ENCODE measurements at regions not wholly inside any gene's neighbourhood (a gene's known extent, or its start where the extent isn't known, plus 50 kb on each side); places are given as distances from the start of the nearest gene placed in this dataset.
"Not testable (repeated sequence)": the region's sequence is repeated elsewhere in the genome, so short reads cannot be mapped to it uniquely, and the experiment has no call there.

DNA sequence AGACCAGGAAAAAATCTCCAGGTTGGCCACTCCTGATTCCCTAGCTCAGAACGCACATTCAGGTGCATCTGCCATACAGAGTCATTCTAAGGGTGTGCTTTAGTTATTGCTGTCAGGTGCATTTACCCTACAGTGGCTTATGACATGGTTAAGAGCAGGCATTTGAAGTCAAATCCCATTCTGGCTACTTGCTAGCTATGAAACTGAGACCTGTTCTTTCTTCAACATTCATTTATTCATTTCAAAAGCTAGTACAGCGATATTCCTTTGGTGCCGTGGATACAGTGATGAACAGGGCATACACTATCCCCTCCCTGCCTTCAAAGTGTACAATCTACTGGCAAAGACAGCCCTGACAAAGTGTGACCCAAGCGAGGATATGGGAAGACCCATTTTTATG lies 508.3 kb downstream of the NPIPA7 start:
- DNase-seq = no peak

DNA sequence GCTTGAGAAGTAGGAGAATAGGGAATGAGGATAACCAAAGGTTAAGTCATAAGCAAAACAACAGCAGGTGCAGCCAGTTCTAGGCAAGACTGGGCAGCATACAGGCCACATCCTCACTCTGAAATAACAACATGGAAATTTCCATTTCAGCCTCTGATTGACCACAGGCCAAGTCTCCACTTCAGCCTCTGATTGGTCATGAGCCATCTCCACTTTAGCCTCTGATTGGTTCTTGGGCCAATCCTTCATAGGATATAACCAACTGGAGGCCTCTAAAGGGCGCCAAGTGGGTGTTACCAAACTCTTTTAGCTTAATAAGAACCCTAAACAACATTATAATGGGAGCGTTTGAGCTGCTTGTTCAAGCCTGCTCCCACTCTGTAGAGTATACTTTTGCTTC lies 512.0 kb downstream of the NPIPA7 start:
- no peak for DNase-seq

DNA sequence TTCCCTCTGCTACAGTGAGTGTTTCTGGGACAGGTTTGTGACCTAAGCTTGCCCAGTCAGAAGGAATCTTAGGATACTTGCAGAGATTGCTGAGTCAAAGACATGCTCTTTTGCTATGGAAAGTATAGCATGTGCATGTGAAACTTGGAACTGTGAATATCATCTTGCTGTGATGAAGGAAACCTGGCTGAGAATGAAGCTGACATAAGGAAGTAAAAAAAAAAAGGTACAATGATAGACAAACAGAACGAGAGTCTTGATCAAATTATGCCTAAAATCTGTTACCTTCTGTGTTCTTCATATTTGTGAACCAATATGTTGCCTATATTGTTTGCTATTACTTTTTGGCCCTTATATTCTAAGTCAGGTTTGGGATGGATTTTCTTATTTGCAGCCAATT lies 525.7 kb downstream of the NPIPA7 start:
- no peak for DNase-seq

DNA sequence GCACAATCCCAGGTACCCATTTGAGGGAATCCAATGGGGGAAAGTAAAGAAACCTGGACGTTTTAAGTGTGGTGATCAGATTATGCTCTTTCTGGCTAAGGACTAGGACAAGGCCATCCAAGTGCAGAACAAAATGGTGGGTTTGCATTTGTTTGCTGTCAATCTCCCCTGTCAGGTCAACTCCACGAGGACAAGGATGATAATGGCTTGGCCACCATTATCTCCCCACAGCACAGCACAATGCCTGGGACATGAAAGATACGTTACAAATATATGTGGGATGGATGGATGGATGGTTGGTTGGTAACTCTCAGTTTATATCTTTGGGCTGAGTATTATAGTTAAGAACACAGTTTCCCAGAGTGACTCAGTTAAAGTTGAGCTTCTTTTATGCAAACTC lies 526.9 kb downstream of the NPIPA7 start:
- no peak for DNase-seq

DNA sequence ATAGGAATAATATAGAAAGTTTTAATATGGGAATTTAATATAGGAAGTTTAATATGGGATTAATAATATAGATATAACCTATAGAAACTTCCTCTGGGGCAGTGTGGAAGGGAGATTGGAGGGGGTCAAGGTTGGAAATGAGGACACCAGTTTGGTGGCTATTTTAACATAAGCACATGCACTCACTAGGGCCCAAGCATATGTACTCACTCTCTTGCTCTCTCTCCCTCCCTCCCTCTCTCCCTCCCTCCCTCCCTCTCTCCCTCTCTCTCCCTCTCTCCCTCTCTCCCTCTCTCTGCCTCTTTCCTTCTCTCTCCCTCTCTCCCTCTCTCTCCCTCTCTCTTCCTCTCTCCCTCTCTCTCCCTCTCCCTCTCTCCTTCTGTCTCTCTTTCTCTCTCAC lies 528.1 kb downstream of the NPIPA7 start:
- no peak for DNase-seq

DNA sequence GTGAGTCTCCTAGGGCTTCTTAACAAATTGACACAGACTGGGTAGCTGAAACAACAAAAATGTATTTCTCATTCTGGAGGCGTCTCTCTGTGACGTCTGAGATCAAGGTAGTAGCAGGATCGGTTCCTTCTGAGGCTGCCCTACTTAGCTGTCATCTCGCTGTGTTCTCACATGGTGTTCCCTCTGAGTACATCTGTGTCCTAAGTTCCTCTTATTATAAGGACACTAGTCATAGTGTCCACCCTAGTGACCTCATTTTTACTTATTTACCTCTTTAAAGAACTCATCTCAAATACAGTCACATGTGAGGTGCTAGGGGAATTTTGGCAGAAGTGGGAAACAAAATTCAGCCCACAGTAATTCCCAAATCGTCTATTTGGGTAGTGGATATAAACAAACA lies 529.1 kb downstream of the NPIPA7 start:
- no peak for DNase-seq

DNA sequence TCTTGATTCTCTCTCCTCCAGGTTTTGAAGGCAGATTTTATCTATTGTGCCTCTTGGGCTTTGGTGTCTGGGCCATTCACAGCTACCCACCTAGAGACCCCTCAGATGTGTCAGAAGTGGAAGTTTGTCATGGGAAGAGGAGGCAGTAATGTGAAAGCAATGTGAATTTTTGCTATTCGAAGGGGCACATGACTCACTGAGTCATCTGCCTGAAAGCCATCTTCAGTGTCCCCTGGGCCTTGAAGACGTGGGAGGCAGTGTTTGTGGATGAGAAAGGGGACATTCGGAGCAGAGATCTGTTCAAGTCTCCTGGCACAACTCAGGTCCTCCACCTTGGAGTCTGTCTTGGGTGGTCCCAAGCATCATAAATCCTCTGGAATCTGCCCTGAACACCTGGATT lies 530.2 kb downstream of the NPIPA7 start:
- DNase-seq = no peak

DNA sequence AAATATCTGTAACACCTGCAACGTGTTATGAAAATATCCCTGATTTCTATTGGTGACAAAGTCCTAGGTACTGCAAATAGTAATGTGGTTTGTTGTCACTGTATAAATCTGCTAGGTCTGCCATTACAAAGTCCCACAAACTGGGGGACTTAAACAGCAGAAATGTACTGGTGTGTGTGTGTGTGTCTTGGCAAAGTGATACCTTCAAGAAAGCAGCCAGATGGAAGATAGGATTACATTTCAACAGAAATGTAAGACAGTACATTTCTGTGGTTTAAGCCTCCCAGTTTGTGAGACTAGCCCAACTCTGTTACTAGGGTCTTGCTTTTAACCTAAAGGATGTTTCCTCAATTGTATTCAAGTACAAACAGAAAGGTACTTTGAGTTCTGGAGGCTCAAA lies 531.7 kb downstream of the NPIPA7 start:
- no peak for DNase-seq

DNA sequence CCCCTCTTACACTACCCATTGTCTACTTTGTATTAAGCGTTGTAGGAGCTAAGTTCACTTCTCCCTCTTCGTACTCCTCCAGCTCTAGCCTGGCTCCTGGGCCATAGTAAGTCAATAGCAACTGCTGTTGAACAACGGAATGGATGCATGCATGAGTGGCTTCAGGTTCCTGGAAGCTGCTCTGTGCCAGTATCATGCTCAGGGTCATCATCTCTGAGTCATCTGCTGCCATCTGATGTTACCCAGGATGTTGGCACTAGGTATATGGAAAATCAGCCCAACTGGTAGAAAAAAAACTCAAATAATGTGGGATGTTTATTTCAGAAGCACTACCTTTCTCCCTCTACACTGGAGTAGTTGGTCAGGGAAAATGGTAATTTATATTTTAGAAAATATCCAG lies 536.8 kb downstream of the NPIPA7 start:
- DNase-seq = no peak

DNA sequence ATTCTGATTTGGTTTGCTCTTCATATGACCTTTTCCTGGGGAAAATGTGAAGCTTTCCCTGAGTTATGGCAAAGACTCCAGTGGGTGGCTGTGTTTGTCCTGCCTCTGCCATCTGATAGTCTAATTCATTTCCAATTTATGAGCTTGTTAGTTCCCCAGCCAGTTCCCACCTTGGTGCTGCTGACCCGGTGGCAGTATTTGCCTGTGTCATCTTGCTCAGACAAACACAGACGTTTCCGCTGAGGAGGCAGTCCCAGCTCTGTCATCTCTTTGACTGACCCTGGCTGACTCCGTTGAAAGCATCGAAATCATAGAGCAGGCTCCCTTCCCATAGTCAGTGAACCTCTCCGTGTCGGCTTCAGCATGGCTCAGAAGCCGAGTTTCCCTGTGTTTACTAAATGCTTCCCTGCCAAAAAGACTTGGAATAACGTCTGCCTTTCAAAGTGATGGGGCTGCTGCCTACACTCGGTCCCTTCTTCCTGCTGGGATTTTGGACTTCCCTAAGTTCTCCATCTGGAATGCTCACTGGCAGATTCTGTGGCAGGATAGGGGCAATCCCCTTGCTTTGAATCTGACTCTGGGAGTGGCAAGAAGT lies 538.3 kb downstream of the NPIPA7 start:
- DNase-seq = no peak

DNA sequence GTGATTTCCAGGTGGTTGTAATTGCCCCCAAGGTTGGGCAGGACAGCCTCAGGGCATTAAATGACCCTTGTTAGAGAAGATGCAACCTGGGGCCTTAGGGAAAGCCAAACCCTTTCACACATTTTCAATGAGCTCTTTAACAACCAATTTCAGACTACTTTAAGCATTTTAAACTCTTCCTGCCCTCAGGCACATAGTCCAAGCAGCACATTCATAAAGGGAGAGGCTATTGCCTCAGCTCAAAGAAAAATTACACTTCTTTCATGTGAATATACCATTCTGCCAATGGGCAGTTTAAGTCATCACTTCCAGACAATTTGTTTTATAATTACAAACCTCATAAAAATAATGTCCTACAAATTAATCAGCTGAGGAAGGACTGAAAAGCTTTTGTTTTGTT lies 544.5 kb downstream of the NPIPA7 start:
- DNase-seq = no peak

DNA sequence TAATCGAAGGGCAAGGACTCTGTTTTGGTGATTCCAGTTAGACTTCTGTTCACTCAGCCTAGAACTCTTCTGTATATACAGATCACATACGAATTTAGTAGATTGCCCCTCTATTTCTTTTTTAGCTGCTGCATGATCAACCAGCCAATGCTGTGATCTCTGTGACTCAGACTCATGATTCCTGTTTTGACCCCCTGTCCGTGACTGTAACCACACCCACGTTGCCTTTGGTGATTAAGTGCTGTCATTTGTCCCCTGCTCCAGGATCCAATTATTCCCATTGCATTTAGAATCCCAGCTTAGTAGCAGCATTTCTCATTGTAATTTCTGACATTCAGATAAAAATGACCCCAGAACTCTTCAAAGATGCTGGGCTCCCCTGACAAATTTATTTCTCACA lies 545.7 kb downstream of the NPIPA7 start:
- no peak for DNase-seq

DNA sequence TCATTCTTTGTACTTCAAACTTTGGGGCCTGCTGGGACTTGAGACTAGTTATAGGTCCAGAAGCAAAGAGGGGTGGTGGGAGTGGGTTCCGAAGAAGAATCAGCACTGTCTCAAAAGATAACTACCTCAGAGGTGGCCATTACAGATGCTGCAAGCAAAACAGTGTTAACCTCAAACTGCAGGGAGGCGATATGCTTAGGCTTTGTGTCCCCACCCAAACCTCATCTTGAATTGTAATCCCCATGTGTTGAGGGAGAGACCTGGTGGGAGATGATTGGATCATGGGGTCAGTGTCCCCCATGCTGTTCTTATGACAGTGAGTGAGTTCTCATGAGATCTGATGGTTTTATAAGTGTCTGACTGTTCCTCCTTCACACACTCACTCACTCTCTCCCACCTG lies 545.3 kb downstream of the XYLT1 start:
- DNase-seq = no peak

DNA sequence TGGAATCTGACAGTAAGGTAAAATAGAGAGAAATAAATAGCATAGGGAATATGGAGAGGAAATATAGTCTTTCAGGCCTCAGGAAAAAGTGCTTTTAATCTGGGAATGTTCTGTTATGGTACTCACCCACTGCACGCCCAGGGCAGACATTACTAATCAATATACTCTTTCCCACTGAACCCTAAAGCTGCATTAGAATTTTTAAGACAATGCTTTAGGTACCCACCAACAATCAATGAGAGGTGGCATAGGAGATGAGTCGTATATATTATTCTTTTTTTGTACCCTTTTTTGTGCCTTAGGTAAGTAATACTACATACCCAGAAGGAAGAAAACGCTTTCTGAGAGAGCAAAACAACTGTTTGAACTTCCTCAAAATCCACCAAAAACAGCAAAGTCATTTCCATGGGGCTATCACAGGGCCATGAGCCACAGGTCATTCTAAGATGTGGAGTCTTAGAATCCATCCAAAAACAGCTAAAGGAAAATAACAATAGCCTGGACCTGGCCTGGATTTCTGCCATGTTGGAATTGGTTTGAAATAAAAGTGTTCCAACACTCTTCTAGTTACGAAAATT lies 542.1 kb downstream of the XYLT1 start:
- no peak for DNase-seq

DNA sequence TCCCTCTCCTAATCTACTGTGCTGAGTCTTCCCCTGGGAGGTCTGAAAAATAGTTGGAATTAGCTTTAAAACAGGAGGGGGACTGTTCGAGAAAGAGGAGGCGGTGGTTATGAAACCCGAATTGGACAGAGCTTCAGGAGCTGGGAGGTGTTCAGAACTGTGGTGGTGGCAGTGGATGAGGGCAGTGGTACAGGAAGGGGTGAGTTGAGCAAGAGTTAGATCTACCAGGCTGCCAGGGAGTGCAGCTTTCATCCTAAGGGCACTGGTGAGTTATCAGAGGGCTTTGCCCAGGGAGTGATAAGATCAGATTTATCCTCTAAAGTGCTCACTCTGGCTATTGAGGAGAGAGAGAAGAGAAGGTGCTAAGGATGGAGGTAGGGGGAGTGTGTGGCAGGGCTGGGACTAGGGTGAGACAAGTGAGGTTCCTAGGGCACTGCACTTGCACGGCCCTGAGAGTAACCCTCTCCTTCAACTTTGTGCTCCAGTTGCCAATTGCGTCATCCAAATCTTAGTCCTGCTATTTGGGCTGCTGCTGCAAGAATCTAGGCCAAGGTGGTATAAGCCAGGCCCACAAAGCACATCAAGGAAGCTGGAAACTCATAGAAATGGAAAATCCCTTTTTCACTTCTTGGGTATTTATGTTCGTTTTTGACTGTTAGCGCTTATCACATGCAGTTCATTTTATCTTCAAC lies 540.3 kb downstream of the XYLT1 start:
- DNase-seq = no peak

DNA sequence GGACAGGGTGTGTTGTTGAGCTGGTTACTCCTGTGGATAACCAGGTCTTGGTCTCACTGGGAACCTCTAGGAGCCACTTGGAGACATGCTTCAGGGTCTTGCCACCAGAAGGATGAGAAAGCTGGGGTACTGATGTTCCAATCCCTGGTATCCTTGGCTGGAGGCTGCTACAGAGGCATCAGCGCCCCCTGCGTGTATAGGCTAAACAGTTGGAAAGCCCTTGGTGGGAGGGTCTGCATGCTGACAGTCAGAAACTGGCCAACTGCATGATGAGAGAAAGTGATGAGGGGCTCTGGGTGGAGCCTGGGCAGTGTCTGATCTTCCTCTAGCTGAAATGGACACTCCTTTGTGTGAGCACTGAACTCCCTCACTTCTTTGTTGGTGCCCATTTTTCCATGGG lies 536.9 kb downstream of the XYLT1 start:
- DNase-seq = no peak

DNA sequence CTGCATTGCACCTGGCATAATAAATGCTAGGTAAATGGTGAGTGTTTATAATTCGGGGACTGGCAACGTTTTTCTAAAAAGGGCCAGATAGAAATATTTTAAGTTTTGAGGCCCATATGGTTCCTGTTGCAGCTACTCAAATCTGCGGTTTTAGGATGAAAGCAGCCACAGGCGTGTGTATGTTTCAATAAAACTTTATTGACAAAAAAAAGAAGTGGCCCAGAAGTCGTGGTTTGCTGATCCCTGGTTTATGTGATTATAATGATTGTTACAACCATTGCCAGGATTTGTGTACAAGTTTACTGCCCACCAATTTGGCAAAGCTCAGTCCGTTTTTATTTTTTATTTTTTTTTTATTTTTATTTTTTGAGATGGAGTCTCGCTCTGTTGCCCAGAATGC lies 536.1 kb downstream of the XYLT1 start:
- no peak for DNase-seq

DNA sequence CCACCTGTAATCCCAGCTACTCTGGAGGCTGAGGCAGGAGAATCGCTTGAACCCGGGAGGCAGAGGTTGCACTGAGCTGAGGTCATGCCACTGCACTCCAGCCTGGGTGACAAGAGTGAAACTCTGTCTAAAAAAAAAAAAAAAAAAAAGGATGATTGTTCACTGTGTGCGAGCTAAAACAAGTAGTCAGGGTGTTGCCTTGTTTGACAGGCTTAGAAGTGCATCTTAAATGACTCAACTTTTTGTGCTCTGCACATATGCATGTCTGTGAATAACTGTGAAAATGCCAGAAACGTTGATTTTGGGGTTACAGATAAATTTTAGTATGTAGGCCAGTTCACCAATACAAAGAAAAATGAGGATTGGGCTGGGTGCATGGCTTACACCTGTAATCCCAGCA lies 534.9 kb downstream of the XYLT1 start:
- not testable (repeated sequence) for DNase-seq

DNA sequence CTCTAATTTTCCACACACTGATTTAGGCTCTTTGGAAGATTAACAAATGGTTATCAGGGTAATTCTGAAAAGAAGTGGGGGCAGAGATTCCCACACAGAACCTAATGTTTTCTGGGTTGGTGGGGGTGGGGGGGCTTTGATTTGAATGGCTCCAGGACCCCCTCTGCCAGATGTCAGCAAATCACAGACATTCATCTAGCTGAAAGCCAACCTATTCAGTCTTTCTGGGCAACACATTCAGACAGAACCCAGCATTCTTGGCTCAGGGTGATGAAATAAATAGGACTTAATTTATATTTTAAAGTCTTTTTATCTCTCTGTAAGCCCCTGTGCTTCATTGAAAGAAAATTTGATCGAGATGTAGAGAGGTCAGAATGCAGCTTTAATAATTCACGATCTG lies 533.2 kb downstream of the XYLT1 start:
- no peak for DNase-seq

DNA sequence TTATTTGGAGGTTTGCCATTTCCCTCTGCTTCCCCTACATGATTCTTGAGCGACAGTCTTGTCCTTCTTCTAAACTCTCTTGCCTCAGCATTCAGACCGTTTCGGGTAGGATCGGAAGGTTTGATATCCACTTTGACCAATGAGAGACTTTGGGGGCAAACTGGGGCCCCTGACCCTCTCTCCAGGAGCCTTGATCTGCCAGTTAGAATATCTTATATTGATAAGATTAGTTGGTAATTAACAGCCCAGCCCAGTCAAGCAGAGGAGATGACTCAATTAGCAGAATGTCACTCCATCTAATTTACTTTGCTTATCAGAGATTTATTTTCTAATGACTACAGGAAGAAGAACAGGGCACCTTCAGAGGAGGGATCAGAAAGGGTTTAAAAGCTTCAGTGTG lies 532.8 kb downstream of the XYLT1 start:
- DNase-seq = no peak

DNA sequence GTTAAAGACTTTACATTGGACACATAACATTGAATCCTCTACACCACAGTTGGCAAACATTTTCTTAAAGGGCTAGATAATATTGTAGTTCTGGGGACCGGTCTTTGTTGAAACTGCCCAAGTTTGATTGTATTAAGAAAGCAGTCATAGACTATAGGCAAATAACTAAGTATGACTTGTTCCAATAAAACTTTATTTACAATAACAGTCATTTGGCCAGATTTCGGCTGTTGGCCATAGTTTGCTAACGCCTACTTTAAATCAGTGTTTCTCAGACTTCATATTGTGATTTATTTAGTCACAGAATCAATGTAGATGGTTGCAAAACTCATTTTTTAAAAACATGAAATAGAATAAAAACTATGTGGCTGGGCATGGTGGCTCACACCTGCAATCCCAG lies 531.8 kb downstream of the XYLT1 start:
- DNase-seq = no peak

DNA sequence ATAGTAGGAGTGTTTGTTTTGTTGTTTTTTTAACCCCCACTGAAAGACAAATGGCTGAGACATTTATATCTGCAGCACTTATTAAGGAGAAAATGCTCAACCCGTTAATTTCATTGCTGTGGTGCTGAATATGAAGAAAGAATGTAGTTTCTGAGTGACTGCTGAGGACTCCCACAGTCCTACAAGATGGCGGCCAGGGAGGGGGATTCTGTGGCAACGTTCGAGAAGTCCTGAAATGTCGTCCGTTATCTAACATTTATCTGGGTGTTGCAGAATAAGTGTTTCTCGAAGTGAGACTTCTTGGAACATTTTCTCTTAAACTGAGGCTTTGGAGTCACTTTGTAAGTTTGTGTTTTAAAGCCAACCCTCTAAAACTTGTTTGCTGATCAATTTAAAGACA lies 530.4 kb downstream of the XYLT1 start:
- no peak for DNase-seq

DNA sequence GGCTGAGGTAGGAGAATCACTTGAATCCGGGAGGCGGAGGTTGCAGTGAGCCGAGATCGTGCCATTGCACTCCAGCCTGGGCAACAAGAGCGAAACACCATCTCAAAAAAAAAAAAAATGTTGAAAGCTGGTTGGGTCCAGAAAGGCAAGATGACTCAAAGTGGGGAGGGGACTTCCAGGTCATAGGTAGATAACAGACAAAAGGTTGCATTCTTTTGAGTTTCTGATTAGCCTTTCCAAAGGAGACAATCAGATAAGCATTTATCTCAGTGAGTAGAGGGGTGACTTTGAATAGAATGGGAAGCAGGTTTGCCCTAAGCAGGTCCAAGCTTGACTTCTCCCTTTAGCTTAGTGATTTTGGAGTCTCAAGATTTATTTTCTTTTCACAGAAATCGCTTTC lies 527.9 kb downstream of the XYLT1 start:
- not testable (repeated sequence) for DNase-seq

DNA sequence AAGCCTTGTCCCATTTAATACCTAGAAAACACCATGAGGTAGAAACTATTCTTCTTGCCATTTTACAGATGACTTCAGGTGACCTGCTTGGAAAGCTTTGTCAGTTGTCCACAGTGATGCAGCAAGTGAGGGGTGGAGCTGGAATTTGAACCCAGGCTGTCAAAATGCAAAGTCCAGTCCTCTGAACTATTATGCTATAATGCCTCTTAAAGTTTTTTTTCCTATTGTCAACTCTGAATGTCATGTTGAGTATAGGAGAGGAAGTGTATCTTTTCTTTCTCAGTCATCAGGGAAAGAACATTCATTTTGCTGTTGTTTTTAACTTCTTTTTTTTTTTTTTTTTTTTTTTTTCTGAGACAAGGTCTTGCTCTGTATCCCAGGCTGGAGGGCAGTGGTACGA lies 525.6 kb downstream of the XYLT1 start:
- no peak for DNase-seq

DNA sequence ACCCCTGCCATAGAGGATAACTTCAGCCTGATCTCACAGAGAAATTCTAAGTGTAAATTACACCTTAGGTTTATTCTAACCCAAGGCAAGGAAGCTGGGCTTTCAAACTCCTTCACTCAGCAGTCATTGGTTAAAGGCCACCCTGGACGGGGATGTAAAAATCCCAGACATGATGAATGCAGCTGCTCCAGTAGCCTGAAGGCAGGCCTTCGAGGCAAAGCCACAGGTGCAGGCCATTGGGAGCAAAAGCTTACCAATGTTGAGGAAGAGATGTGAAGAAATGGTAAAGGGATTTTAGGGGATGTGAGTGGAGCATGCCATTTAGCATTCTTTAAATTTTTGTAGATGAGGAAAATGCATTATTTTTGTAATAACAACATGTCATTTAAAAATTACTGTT lies 514.4 kb downstream of the XYLT1 start:
- no peak for DNase-seq

Data from activated T-cell treated with anti-CD3 and anti-CD28 coated beads, Interleukin-2, amount 50 U/mL, for 1 hour (primary cell).